ENCODE measurements at regions not wholly inside any gene's neighbourhood (a gene's known extent, or its start where the extent isn't known, plus 50 kb on each side); places are given as distances from the start of the nearest gene placed in this dataset.

- H2AFZ ChIP-seq (ENCODE audit: low read depth, low read length) = no peak overlapping the region
- H3K9ac ChIP-seq (ENCODE audit: low read length) = no peak overlapping the region; the same call in 1 of the 2 replicates
These were observed 104.2 kb upstream of the MAP1LC3B2 start for GRCh38 chr12:116454950-116455447.

DNA sequence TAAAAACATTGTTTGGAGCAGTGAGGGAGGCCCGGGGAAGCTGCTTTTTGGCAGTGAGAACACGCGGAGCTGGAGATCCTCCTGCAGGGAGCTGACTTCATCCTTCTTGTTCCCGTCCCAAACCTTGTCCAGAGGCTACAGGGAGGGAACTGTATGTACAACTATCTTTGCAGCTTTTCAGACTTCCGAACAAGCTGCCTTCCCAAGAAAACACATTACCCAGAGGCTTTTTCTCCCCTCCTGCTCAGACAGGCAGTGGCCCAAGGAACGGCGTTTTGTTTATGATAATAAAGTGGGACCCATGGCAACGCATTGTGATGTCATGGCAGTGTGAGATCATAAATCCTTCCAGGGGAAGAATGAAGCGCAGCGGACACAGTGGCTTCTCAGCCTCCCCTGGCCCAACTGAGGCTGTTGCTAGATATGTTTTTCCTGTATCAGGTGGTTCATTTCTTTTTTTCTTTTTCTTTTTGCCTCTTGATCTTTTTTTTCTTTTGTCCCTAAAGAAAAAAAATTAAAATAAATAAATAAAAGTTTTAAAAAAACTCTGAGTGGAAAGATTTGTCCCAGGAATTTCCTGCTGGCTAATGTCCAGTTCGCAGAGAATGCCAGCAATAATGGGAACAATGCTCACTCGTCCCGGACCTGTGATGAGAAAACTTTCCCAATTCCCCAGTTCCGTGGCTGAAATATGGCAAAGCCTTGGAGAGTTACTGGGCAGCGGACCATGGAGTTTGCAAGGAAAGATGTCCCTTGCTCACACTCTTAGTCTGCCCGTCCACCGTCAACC is 103.4 kb upstream of the MAP1LC3B2 start:
- H3K4me3 ChIP-seq (ENCODE audit: low read length) = peak overlapping the region; percentile 38; the same call in 1 of the 2 replicates
- H2AFZ ChIP-seq (ENCODE audit: low read depth, low read length) = no peak overlapping the region; the same call in 1 of the 2 replicates
- H3K27ac ChIP-seq (ENCODE audit: low read length) = no peak overlapping the region

More at GRCh38 chr12:116454950-116455447, 104.2 kb upstream of the MAP1LC3B2 start:
- H3K27me3 ChIP-seq (ENCODE audit: low read depth, low read length) = peaks cover 16% of the 10 kb centered on the region
- H3K27ac ChIP-seq (ENCODE audit: low read length) = peak overlapping the region; percentile 37
- H3K4me1 ChIP-seq (ENCODE audit: low read length) = peaks cover 54% of the 10 kb centered on the region
- no peaks in the 10 kb centered on the region for H3K79me2 ChIP-seq (ENCODE audit: low read length)
- H3K36me3 ChIP-seq (replicated peaks; ENCODE audit: low read depth, low read length) = no peaks in the 10 kb centered on the region
- TF ChIP-seq EZH2phosphoT487 (IDR thresholded peaks at IDR 0.05; ENCODE audit: low read depth) = no peak
- TF ChIP-seq, protein P1, sequence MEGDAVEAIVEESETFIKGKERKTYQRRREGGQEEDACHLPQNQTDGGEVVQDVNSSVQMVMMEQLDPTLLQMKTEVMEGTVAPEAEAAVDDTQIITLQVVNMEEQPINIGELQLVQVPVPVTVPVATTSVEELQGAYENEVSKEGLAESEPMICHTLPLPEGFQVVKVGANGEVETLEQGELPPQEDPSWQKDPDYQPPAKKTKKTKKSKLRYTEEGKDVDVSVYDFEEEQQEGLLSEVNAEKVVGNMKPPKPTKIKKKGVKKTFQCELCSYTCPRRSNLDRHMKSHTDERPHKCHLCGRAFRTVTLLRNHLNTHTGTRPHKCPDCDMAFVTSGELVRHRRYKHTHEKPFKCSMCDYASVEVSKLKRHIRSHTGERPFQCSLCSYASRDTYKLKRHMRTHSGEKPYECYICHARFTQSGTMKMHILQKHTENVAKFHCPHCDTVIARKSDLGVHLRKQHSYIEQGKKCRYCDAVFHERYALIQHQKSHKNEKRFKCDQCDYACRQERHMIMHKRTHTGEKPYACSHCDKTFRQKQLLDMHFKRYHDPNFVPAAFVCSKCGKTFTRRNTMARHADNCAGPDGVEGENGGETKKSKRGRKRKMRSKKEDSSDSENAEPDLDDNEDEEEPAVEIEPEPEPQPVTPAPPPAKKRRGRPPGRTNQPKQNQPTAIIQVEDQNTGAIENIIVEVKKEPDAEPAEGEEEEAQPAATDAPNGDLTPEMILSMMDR (IDR thresholded peaks at IDR 0.05; ENCODE audit: low read depth, low read length) = no peak
- peak overlapping the region; percentile 38 for H3K4me3 ChIP-seq (ENCODE audit: low read length)
- H3K9me3 ChIP-seq (ENCODE audit: insufficient read depth, low read length) = no peaks in the 10 kb centered on the region
- H4K20me1 ChIP-seq (ENCODE audit: insufficient read depth, low read length) = no peaks in the 10 kb centered on the region
- H3K4me2 ChIP-seq (ENCODE audit: low read length) = peak overlapping the region; percentile 64

DNA sequence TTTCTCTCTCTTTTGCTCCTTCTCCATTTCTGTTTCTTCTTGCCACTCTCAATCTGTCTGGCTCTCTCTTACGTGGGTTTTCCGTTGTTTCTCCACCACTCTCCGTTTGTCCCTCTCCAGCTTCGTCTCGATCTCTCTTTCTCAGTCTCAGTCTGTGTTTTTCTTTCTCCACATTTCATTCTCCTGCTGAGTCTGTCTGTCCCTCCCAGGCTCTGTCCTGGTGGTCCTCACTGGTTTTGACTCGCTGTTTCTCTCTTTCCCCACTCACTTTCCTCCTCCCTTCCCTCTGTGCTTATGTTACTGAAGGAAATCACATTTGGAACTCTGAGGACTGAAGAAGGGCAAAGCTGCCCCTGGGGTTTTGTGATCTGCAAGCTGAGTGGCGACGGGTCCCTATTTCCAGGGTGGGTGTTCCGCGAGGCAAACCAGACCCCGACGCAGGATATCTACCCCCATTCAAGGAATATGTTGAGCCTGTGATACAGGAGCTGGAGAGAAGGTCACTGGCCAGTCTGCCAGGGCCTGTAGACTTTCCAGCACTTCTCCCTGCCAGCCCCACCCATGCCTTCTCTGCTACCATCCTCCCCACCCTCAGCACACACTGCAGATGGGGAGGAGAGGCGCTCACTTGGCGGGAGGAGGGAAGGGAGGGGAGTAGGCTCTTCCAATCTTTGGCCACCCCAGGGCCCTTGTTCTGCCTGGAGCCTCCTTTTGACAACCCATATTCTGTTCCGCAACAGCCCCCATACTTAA is 102.7 kb upstream of the MAP1LC3B2 start:
- Histone ChIP-seq H3K4me2 (ENCODE audit: low read length) (peak overlapping the region; percentile 26), H3K4me1 (ENCODE audit: low read length) (peaks cover 57% of the 10 kb centered on the region), H2AFZ (ENCODE audit: low read depth, low read length) (no peak overlapping the region; the same call in 1 of the 2 replicates)

More for the DNA sequence above, 103.4 kb upstream of the MAP1LC3B2 start:
- H3K4me2 ChIP-seq (ENCODE audit: low read length) = peak overlapping the region; percentile 64
- H3K36me3 ChIP-seq (replicated peaks; ENCODE audit: low read depth, low read length) = no peaks in the 10 kb centered on the region
- H3K9ac ChIP-seq (ENCODE audit: low read length) = no peak overlapping the region; the same call in 1 of the 2 replicates
- H3K79me2 ChIP-seq (ENCODE audit: low read length) = no peaks in the 10 kb centered on the region
- H3K4me1 ChIP-seq (ENCODE audit: low read length) = peaks cover 57% of the 10 kb centered on the region
- no peaks in the 10 kb centered on the region for H3K9me3 ChIP-seq (ENCODE audit: insufficient read depth, low read length)
- TF ChIP-seq, protein P1 (IDR thresholded peaks at IDR 0.05; ENCODE audit: low read depth, low read length) = no peak
- TF ChIP-seq EZH2phosphoT487 (IDR thresholded peaks at IDR 0.05; ENCODE audit: low read depth) = no peak
- peaks cover 16% of the 10 kb centered on the region for H3K27me3 ChIP-seq (ENCODE audit: low read depth, low read length)
- no peaks in the 10 kb centered on the region for H4K20me1 ChIP-seq (ENCODE audit: insufficient read depth, low read length)

More for the DNA sequence above, 102.7 kb upstream of the MAP1LC3B2 start:
- Histone ChIP-seq H3K79me2 (ENCODE audit: low read length) (no peaks in the 10 kb centered on the region), H3K9me3 (ENCODE audit: insufficient read depth, low read length) (no peaks in the 10 kb centered on the region), H3K27ac (ENCODE audit: low read length) (no peak overlapping the region), H3K4me3 (ENCODE audit: low read length) (no peak overlapping the region), H3K27me3 (ENCODE audit: low read depth, low read length) (peaks cover 16% of the 10 kb centered on the region), H4K20me1 (ENCODE audit: insufficient read depth, low read length) (no peaks in the 10 kb centered on the region), H3K36me3 (replicated peaks; ENCODE audit: low read depth, low read length) (no peaks in the 10 kb centered on the region), H3K9ac (ENCODE audit: low read length) (no peak overlapping the region)
- TF ChIP-seq, protein P1 (IDR thresholded peaks at IDR 0.05; ENCODE audit: low read depth, low read length) = no peak
- TF ChIP-seq EZH2phosphoT487 (IDR thresholded peaks at IDR 0.05; ENCODE audit: low read depth) = no peak

Data from OCI-LY3 (cell line).